ENCODE measurements at regions not wholly inside any gene's neighbourhood (a gene's known extent, or its start where the extent isn't known, plus 50 kb on each side); places are given as distances from the start of the nearest gene placed in this dataset.

DNA sequence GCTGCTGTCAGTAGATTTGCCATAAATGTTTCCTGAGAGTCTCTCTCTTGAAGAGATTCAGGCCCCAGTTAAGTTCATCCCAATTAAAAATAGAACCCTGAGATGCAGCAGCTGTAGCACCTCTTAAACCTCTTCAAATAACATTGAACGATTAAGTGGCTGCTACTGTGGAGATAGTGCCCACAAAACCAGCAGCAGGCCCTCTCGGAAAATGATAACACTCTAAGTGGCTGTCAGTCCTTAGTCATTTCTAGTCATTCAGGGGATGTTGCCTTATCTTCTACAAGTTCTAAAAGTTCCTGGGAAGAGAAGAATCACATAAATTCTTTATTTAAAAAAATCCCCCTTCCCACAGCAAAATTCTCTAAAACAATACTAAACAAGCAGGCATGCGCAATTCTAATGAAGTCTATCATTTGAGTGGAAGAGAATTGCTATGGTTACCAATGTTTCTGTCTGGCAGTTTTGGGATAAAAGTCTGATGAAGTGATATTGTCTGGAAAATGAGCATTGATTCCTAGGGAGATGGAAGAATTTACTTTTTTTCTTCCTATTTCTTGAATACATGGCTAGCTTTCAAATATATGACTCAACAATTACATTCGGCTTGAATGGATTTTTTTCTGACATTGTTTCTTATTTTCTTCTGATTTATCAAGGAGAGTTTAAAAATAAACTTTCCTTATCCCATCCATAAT lies 131.9 kb downstream of the TRMT11 start:
- Histone ChIP-seq H3K9me3 (ENCODE audit: low read depth, low read length) (no peaks in the 10 kb centered on the region), H3K27ac (ENCODE audit: low read depth, low read length) (peak overlapping the region; percentile 49), H4K20me1 (ENCODE audit: insufficient read depth, low read length) (no peaks in the 10 kb centered on the region), H2AFZ (ENCODE audit: low read length) (no peak overlapping the region), H3K4me2 (ENCODE audit: insufficient read depth, low read length) (peak overlapping the region; percentile 34), H3K36me3 (ENCODE audit: insufficient read depth, low read length) (no peaks in the 10 kb centered on the region), H3K79me2 (ENCODE audit: insufficient read depth, low read length) (no peaks in the 10 kb centered on the region), H3K4me1 (ENCODE audit: insufficient read depth, low read length) (peaks cover 27% of the 10 kb centered on the region), H3K27me3 (ENCODE audit: insufficient read depth, low read length) (no peaks in the 10 kb centered on the region), H3K4me3 (ENCODE audit: insufficient read depth, low read length) (no peak overlapping the region)
- no peak for DNase-seq (ENCODE audit: insufficient read length, low spot score, missing footprints)
- TF ChIP-seq, protein P1, sequence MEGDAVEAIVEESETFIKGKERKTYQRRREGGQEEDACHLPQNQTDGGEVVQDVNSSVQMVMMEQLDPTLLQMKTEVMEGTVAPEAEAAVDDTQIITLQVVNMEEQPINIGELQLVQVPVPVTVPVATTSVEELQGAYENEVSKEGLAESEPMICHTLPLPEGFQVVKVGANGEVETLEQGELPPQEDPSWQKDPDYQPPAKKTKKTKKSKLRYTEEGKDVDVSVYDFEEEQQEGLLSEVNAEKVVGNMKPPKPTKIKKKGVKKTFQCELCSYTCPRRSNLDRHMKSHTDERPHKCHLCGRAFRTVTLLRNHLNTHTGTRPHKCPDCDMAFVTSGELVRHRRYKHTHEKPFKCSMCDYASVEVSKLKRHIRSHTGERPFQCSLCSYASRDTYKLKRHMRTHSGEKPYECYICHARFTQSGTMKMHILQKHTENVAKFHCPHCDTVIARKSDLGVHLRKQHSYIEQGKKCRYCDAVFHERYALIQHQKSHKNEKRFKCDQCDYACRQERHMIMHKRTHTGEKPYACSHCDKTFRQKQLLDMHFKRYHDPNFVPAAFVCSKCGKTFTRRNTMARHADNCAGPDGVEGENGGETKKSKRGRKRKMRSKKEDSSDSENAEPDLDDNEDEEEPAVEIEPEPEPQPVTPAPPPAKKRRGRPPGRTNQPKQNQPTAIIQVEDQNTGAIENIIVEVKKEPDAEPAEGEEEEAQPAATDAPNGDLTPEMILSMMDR (IDR thresholded peaks at IDR 0.05; ENCODE audit: extremely low read depth, low read depth, low read length) = no peak

DNA sequence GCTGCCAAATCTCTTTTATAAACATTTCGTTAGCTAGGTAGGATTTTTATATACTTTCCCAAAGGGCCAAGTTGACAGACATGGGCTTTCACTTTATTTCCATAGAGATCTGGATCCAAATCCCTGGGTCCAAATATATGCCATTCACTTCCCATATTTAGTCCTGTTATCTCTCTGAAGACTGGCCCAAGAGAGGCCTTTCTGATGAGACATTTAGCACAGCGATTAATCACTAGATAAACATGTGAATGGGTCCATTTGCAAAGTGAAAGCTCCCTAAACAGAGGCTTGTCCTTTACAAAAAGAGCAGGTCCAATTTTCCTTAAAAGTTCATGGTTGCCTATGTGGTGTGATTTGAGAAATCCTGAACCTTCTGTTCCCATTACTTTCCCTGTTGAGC lies 132.6 kb downstream of the TRMT11 start:
- Histone ChIP-seq H3K9me3 (ENCODE audit: low read depth, low read length) (no peaks in the 10 kb centered on the region), H3K79me2 (ENCODE audit: insufficient read depth, low read length) (no peaks in the 10 kb centered on the region), H3K4me1 (ENCODE audit: insufficient read depth, low read length) (peaks cover 27% of the 10 kb centered on the region), H4K20me1 (ENCODE audit: insufficient read depth, low read length) (no peaks in the 10 kb centered on the region), H3K36me3 (ENCODE audit: insufficient read depth, low read length) (no peaks in the 10 kb centered on the region), H3K4me3 (ENCODE audit: insufficient read depth, low read length) (peak overlapping the region; percentile 1), H3K4me2 (ENCODE audit: insufficient read depth, low read length) (peak overlapping the region; percentile 34), H2AFZ (ENCODE audit: low read length) (no peak overlapping the region), H3K27ac (ENCODE audit: low read depth, low read length) (peak overlapping the region; percentile 49), H3K27me3 (ENCODE audit: insufficient read depth, low read length) (no peaks in the 10 kb centered on the region)
- no peak for DNase-seq (ENCODE audit: insufficient read length, low spot score, missing footprints)
- TF ChIP-seq, protein P1 (IDR thresholded peaks at IDR 0.05; ENCODE audit: extremely low read depth, low read depth, low read length) = no peak

DNA sequence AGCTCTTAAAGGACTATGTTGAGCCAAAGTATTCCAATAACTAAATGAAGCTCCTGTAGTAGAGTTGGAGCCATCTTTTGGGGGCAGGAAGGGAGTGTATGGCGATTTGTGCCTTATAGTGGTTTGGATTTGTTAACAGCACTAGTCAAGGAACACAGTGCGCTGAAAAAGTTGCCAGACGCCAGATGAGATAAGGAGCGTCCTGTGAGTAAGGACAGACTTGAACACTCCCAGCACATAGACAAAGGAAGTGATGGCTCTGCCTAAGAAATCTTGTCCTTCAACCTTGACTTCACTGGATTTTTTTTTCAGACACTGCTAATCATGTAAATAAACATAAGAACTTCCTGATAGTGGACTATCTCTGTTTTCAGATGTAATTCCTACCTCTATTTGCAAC lies 136.9 kb downstream of the TRMT11 start:
- no peaks in the 10 kb centered on the region for H3K27me3 ChIP-seq (ENCODE audit: insufficient read depth, low read length)

DNA sequence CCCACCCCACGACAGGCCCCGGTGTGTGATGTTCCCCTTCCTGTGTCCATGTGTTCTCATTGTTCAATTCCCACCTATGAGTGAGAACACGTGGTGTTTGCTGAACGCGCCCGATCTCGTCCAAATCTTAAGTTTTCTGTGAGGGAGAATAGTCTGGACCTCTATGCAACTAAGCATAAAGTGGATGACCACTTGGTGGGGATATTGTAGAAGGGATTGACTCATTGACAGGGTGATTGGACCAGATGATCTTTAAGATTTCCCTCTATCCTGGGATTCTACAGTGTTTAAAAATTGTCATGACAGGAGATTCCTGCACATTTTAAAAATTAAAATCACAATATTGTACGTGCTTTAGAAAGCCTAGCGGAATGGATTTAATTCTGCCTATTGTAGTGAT lies 141.3 kb downstream of the TRMT11 start:
- no peaks in the 10 kb centered on the region for H3K27me3 ChIP-seq (ENCODE audit: insufficient read depth, low read length)
- no peaks in the 10 kb centered on the region for H4K20me1 ChIP-seq (ENCODE audit: insufficient read depth, low read length)
- H3K27ac ChIP-seq (ENCODE audit: low read depth, low read length) = no peak overlapping the region
- H3K4me2 ChIP-seq (ENCODE audit: insufficient read depth, low read length) = no peak overlapping the region
- no peaks in the 10 kb centered on the region for H3K36me3 ChIP-seq (ENCODE audit: insufficient read depth, low read length)
- no peak overlapping the region for H3K4me3 ChIP-seq (ENCODE audit: insufficient read depth, low read length)
- no peak for DNase-seq (ENCODE audit: insufficient read length, low spot score, missing footprints)
- no peak overlapping the region for H2AFZ ChIP-seq (ENCODE audit: low read length)
- TF ChIP-seq, protein P1 (IDR thresholded peaks at IDR 0.05; ENCODE audit: extremely low read depth, low read depth, low read length) = peak; percentile 11
- H3K79me2 ChIP-seq (ENCODE audit: insufficient read depth, low read length) = no peaks in the 10 kb centered on the region
- H3K9me3 ChIP-seq (ENCODE audit: low read depth, low read length) = no peaks in the 10 kb centered on the region
- H3K4me1 ChIP-seq (ENCODE audit: insufficient read depth, low read length) = no peaks in the 10 kb centered on the region

More for the DNA sequence above, 136.9 kb downstream of the TRMT11 start:
- H3K9me3 ChIP-seq (ENCODE audit: low read depth, low read length) = no peaks in the 10 kb centered on the region
- H4K20me1 ChIP-seq (ENCODE audit: insufficient read depth, low read length) = no peaks in the 10 kb centered on the region
- no peak overlapping the region for H3K27ac ChIP-seq (ENCODE audit: low read depth, low read length)
- no peaks in the 10 kb centered on the region for H3K36me3 ChIP-seq (ENCODE audit: insufficient read depth, low read length)
- H3K4me2 ChIP-seq (ENCODE audit: insufficient read depth, low read length) = no peak overlapping the region
- no peak overlapping the region for H3K4me3 ChIP-seq (ENCODE audit: insufficient read depth, low read length)
- no peak overlapping the region for H2AFZ ChIP-seq (ENCODE audit: low read length)
- TF ChIP-seq, protein P1 (IDR thresholded peaks at IDR 0.05; ENCODE audit: extremely low read depth, low read depth, low read length) = no peak
- no peaks in the 10 kb centered on the region for H3K79me2 ChIP-seq (ENCODE audit: insufficient read depth, low read length)
- no peak for DNase-seq (ENCODE audit: insufficient read length, low spot score, missing footprints)
- H3K4me1 ChIP-seq (ENCODE audit: insufficient read depth, low read length) = peaks cover 13% of the 10 kb centered on the region
